Mucosa of descending colon (tissue), 3 donors: ENCODE measurements at regions not wholly inside any gene's neighbourhood (a gene's known extent, or its start where the extent isn't known, plus 50 kb on each side); places are given as distances from the start of the nearest gene placed in this dataset.
"Not testable (repeated sequence)": the region's sequence is repeated elsewhere in the genome, so short reads cannot be mapped to it uniquely, and the experiment has no call there.

Source experiments
- ATAC-seq: fragments of 200-7000 bp; cut with Tn5 transposase; one replicate; pipeline ENCODE4 v1.9.1; 2020; ENCODE audit warnings: mild to moderate bottlenecking, moderate library complexity
- DNase-seq, 3 donors: peaks; one replicate each; pipeline ENCODE4 v3.0.0-alpha.2; 2020
- H3K36me3 ChIP-seq: fragments of 200-600 bp; one replicate; pipeline ENCODE4 v1.8.0; 2021; ENCODE audit warnings: low read depth, mild to moderate bottlenecking
- H3K4me1 ChIP-seq: fragments of 200-600 bp; one replicate; pipeline ENCODE4 v1.8.0; 2021; ENCODE audit warnings: low read depth, mild to moderate bottlenecking
- H3K4me3 ChIP-seq: fragments of 200-600 bp; one replicate; pipeline ENCODE4 v1.8.0; 2021; ENCODE audit warnings: mild to moderate bottlenecking
- H3K9me3 ChIP-seq: fragments of 200-600 bp; one replicate; pipeline ENCODE4 v1.8.0; 2021; ENCODE audit warnings: mild to moderate bottlenecking
- intact Hi-C, 2 donors: fragments of 100-400 bp; cut with DNase I in 1 of 2; cut with micrococcal nuclease in 1 of 2; formaldehyde crosslinking; loops; one replicate each; pipeline versions ENCODE4 v1.11.0 to v1.11.1; 2022; cut with DNase I, micrococcal nuclease
- TF ChIP-seq, protein P1 (sequence below): fragments of 200-600 bp; IDR thresholded peaks from one replicate; pipeline ENCODE4 v1.8.0; 2022; ENCODE audit warnings: antibody characterized with exemption, mild to moderate bottlenecking
- donor health status: DM: no; HTN: no; CAD: no; lungs with moderate emphysema.
- donor health status: DM: no; HTN: no; CAD: no.
- donor health status: DM: no; HTN: yes; CAD: no.

DNA sequence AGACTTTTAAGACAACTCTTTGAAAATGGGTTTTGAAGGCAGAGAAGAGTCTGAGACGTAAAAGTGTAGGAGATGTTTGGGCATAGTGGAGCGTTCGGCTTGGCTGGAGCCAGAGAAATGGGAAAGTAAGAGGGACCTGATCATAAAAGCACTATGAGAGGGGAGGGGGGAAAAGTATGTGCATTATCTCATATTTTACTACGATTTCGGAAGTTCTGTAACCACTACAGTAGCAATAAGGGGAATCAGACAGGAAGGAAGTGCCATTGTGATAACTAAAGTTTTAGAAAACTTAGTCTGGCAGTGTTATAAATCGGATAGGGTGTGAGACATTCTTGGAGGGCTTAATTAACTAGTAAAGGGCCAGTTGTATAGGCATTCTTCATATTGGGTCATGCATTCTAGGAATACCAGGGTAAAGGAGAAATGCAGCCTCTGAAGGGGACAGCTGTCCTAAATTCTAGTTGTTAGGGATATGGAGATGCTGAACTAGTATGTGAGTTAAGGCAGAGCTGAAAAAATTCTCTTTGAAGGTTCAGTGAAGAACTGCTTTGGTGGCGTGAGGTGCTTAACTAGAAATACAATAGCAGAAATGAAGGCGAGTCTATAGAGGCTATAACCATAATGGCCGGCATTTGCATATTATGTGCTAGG lies 83.8 kb upstream of the FREM1 start:
- intact Hi-C loops, result no loop called here
- ATAC-seq, result no peak
- no peaks in the 10 kb centered on the region for H3K36me3 ChIP-seq
- H3K4me1 ChIP-seq, result no peaks in the 10 kb centered on the region
- no peaks in the 10 kb centered on the region for H3K9me3 ChIP-seq
- DNase-seq, result no peak
- no peak overlapping the region for H3K4me3 ChIP-seq
- TF ChIP-seq, protein P1, sequence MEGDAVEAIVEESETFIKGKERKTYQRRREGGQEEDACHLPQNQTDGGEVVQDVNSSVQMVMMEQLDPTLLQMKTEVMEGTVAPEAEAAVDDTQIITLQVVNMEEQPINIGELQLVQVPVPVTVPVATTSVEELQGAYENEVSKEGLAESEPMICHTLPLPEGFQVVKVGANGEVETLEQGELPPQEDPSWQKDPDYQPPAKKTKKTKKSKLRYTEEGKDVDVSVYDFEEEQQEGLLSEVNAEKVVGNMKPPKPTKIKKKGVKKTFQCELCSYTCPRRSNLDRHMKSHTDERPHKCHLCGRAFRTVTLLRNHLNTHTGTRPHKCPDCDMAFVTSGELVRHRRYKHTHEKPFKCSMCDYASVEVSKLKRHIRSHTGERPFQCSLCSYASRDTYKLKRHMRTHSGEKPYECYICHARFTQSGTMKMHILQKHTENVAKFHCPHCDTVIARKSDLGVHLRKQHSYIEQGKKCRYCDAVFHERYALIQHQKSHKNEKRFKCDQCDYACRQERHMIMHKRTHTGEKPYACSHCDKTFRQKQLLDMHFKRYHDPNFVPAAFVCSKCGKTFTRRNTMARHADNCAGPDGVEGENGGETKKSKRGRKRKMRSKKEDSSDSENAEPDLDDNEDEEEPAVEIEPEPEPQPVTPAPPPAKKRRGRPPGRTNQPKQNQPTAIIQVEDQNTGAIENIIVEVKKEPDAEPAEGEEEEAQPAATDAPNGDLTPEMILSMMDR, result no peak

DNA sequence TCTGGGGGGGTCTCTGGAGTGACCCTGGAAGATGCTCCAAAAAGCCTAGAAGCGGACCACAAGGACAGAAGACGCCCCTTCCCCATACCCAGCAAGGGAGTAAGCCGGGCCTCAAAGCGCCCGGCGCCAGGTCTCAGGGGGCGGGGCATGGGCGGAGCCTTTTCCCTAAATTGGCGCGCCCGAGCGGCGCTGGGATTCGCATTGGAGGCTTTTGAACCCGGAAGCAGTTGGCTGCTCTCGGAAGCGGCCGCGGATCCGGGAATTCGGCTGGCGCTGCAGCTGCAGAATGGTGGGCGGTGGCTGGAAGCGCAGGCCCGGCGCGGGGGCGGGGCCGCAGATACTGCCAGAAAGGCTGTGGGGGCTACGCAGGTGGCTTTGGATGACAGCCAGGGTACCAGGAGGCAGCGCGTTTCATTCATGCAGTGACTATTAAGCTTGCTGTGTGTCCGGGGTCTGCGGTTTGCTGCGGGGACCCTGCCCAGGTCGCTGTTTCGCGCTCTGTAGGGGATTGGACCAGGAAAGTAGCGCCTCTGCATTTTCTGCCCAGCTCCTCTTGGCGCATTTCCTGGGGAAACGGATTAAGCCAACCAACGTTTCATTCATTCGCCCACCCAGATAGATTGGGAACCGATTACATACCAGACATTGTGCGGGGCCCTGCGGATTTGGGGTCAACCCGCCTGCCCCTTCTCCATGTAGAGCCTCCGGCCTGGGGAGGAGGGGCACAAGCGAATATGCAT lies 83.0 kb upstream of the FREM1 start:
- Histone ChIP-seq H3K4me3 (peak overlapping the region; percentile 7), H3K36me3 (no peaks in the 10 kb centered on the region), H3K4me1 (no peaks in the 10 kb centered on the region), H3K9me3 (no peaks in the 10 kb centered on the region)
- peak; percentile 83 to 84 (median 84) for DNase-seq
- TF ChIP-seq, protein P1, result no peak
- intact Hi-C loops, result no loop called here
- peak; percentile 94 for ATAC-seq

DNA sequence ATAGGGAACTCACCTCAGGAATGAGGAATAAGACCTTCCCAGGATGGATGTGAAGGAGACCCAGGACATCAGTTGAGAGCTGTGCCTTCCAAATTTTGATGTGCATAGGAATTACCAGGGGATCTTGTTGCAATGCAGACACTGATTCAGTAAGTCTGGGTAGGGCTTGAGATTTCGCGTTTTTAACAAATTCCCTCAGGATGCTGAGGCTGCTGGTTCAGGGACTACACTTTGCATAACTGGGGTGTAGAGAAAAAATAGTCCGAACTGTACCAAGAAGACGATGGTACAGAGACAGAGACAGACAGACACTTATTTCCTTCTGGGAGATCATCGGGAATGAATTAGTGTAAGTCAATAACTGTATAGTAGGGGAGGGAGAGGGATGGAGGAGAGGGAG lies 82.3 kb upstream of the FREM1 start:
- H3K4me3 ChIP-seq, result no peak overlapping the region
- no peaks in the 10 kb centered on the region for H3K9me3 ChIP-seq
- DNase-seq (no peak), ATAC-seq (no peak)
- no peaks in the 10 kb centered on the region for H3K36me3 ChIP-seq
- TF ChIP-seq, protein P1, result no peak
- H3K4me1 ChIP-seq, result no peaks in the 10 kb centered on the region
- intact Hi-C loops, result no loop called here

DNA sequence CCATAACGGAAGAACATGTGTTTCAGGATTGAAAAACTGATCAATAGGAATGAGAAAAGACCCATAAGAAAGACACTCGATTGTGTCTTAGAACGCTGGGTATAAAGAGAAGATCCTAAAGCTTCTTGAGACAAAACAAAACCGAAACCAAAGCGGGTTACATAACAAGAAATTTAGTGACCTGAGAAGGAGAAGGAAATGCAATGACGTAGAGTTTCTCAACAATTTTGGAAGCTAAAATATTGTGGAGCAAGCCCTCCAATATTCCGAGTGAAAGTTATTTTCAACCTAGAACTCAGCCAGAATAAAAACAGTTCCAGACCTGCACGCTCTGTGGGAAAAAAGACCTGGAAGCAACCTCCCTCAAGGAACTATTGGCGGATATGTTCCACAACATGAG lies 81.9 kb upstream of the FREM1 start:
- TF ChIP-seq, protein P1, result no peak
- intact Hi-C loops, result no loop called here
- no peaks in the 10 kb centered on the region for H3K9me3 ChIP-seq
- H3K4me1 ChIP-seq, result no peaks in the 10 kb centered on the region
- no peak for ATAC-seq
- no peak for DNase-seq
- no peaks in the 10 kb centered on the region for H3K36me3 ChIP-seq
- H3K4me3 ChIP-seq, result no peak overlapping the region

DNA sequence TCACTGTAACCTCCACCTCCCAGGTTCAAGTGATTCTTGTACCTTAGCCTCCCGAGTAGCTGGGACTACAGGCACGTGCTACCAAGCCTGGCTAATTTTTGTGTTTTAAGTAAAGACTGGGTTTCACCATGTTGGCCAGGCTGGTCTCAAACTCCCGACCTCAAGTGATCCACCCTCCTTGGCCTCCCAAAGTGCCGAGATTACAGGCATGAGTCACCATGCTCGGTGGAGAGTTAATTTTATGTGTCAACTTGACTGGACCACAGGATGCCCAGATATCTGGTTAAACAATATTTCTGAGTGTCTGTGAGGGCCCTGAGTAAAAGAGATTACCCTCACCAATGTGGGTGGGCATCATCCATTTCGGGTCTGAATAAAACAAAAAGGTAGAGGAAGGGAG lies 80.4 kb upstream of the FREM1 start:
- intact Hi-C loops, DNase-seq, ATAC-seq: not testable (repeated sequence)

DNA sequence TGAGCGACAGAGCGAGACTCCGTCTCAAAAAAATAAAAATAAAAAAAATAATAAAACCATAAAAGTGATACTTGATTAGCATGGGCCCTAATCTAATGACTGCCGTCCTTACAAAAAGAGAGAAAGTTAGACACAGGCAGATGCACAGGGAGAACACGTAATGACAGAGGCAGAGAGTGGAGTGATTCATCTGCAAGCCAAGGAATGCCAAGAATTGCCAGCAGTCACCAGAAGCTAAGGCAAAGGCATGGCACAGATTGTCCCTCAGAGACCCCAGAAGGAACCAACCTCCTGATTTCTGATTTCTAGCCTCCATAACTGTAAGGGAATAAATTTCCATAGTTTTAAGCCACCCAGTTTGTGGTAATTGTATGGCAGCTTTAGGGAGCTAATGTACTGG lies 79.6 kb upstream of the FREM1 start:
- H3K4me3 ChIP-seq, result no peak overlapping the region
- DNase-seq (no peak), ATAC-seq (no peak)
- TF ChIP-seq, protein P1, result no peak
- intact Hi-C loops, result no loop called here
- no peaks in the 10 kb centered on the region for H3K9me3 ChIP-seq
- no peaks in the 10 kb centered on the region for H3K36me3 ChIP-seq
- H3K4me1 ChIP-seq, result no peaks in the 10 kb centered on the region

More for the DNA sequence above, 80.4 kb upstream of the FREM1 start:
- not testable (repeated sequence) for H3K36me3 ChIP-seq, H3K4me3 ChIP-seq, H3K9me3 ChIP-seq, H3K4me1 ChIP-seq

DNA sequence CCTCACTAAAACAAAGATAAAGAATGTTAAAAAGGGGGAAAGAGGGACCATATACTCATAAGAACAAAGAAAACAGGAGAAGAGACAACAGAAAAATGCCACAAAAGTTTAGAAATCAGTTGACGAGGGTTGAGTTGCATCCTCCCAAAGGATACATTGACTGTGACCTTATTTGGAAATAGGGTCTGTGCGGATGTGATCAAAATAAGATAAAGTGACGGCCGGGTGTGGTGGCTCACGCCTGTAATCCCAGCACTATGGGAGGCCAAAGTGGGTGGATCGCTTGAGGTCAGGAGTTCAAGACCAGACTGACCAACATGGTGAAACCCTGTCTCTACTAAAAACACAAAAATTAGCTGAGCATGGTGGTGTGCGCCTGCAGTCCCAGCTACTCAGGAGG lies 79.1 kb upstream of the FREM1 start:
- H3K9me3 ChIP-seq, ATAC-seq: not testable (repeated sequence)

More for the DNA sequence above, 79.1 kb upstream of the FREM1 start:
- intact Hi-C loops, H3K4me3 ChIP-seq, H3K4me1 ChIP-seq, DNase-seq, H3K36me3 ChIP-seq: not testable (repeated sequence)
